Mucosa of descending colon (tissue), 3 donors: ENCODE measurements at regions not wholly inside any gene's neighbourhood (a gene's known extent, or its start where the extent isn't known, plus 50 kb on each side); places are given as distances from the start of the nearest gene placed in this dataset.

ENCODE experiments used
- ATAC-seq: fragments of 200-7000 bp; cut with Tn5 transposase; one replicate; pipeline ENCODE4 v1.9.1; 2020; ENCODE audit warnings: mild to moderate bottlenecking, moderate library complexity
- DNase-seq, 3 donors: peaks; one replicate each; pipeline ENCODE4 v3.0.0-alpha.2; 2020
- H3K36me3 ChIP-seq: fragments of 200-600 bp; one replicate; pipeline ENCODE4 v1.8.0; 2021; ENCODE audit warnings: low read depth, mild to moderate bottlenecking
- H3K4me1 ChIP-seq: fragments of 200-600 bp; one replicate; pipeline ENCODE4 v1.8.0; 2021; ENCODE audit warnings: low read depth, mild to moderate bottlenecking
- H3K4me3 ChIP-seq: fragments of 200-600 bp; one replicate; pipeline ENCODE4 v1.8.0; 2021; ENCODE audit warnings: mild to moderate bottlenecking
- H3K9me3 ChIP-seq: fragments of 200-600 bp; one replicate; pipeline ENCODE4 v1.8.0; 2021; ENCODE audit warnings: mild to moderate bottlenecking
- intact Hi-C, 2 donors: fragments of 100-400 bp; cut with DNase I in 1 of 2; cut with micrococcal nuclease in 1 of 2; formaldehyde crosslinking; loops; one replicate each; pipeline versions ENCODE4 v1.11.0 to v1.11.1; 2022; cut with DNase I, micrococcal nuclease
- TF ChIP-seq, protein P1 (sequence below): fragments of 200-600 bp; IDR thresholded peaks from one replicate; pipeline ENCODE4 v1.8.0; 2022; ENCODE audit warnings: antibody characterized with exemption, mild to moderate bottlenecking
- donor health status: DM: no; HTN: no; CAD: no; lungs with moderate emphysema.
- donor health status: DM: no; HTN: no; CAD: no.
- donor health status: DM: no; HTN: yes; CAD: no.

DNA sequence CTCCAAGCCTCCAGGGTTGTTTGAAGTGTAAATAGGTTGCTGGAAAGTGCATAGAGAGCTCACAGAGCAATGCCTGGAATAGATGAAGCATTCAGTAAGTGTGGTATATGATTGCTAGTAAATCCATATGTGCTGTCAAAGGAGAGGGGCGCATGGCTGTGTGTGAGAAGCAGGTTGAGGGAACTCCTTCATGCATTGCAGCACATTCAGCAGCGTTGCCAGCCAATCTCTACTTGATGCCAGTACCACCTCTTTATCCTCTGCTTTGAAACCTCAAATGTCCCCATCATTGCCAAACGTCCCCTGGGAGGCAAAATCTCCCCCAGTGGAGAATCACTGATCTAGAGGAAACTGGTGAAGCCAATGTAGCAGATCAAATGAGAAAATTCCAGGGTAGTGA lies 82.7 kb upstream of the RALGAPA2 start:
- Histone ChIP-seq H3K9me3 (no peaks in the 10 kb centered on the region), H3K4me3 (no peak overlapping the region), H3K36me3 (no peaks in the 10 kb centered on the region), H3K4me1 (no peaks in the 10 kb centered on the region)
- no peak for ATAC-seq
- intact Hi-C loops = no loop called here
- TF ChIP-seq, protein P1, sequence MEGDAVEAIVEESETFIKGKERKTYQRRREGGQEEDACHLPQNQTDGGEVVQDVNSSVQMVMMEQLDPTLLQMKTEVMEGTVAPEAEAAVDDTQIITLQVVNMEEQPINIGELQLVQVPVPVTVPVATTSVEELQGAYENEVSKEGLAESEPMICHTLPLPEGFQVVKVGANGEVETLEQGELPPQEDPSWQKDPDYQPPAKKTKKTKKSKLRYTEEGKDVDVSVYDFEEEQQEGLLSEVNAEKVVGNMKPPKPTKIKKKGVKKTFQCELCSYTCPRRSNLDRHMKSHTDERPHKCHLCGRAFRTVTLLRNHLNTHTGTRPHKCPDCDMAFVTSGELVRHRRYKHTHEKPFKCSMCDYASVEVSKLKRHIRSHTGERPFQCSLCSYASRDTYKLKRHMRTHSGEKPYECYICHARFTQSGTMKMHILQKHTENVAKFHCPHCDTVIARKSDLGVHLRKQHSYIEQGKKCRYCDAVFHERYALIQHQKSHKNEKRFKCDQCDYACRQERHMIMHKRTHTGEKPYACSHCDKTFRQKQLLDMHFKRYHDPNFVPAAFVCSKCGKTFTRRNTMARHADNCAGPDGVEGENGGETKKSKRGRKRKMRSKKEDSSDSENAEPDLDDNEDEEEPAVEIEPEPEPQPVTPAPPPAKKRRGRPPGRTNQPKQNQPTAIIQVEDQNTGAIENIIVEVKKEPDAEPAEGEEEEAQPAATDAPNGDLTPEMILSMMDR = no peak
- DNase-seq = no peak

DNA sequence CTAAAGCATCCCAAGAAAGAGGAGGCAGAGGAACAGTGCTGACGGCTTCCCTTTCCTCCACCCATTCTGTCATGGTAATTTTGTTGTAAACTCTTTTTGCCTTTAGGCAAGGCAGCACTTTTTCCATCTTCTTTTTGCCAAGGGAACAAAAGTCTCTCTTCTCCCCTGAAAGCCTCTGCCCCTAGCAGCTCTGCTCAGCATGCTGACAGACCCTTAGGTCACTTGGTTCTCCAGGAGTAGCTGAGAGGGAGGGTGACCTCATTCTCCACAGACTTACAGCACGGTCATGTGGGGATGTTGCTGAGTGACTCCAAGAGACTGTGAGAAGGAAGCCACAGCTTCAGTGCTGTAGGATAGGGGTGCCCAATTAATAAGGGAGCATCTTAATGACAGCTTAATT lies 81.1 kb upstream of the RALGAPA2 start:
- no peak for DNase-seq
- ATAC-seq = no peak
- intact Hi-C loops = no loop called here
- no peaks in the 10 kb centered on the region for H3K36me3 ChIP-seq
- H3K4me1 ChIP-seq = no peaks in the 10 kb centered on the region
- no peaks in the 10 kb centered on the region for H3K9me3 ChIP-seq
- no peak overlapping the region for H3K4me3 ChIP-seq
- TF ChIP-seq, protein P1 = no peak

DNA sequence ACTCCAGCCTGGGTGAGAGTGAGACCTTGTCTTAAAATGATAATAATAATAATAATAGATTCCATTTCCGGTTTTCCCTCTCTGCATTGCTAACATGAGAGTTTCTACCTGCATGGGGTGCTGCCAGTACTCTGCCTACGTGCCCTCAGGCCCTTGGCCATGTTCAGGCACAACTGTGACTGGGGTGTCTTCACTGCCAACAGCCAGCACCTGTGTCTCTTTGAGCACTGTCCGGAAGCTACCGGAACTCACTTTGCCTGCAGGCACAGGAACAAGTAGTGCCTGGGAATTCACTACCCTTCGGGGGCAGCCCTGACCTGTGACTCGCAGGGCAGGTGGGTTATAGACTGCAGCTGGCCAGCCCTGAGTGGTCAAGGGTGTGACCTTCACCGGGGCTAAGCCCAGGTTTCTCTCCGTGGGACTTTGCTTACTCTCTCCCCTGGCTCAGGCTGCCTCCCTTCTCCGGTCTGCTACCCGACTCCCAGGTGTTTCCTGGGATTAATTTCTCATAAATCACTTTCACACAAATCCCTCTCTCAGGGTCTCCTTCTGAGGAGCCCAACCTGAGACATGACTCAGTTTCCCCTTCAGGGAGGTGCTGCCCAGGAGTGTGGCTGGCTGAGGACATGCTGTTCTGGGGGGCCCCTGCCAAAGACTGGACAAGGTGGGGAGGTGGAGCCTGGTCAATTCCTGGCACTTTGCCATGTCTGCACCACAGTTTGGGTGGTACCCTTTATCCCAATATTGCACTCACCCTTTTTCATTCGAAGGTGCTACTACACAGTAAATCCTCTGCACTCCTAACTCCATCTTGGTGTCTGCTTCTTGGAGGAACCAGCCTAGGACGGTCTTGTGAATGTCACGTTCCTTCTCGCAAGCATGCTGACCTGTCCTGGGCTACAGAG lies 79.5 kb upstream of the RALGAPA2 start:
- intact Hi-C loops = no loop called here

DNA sequence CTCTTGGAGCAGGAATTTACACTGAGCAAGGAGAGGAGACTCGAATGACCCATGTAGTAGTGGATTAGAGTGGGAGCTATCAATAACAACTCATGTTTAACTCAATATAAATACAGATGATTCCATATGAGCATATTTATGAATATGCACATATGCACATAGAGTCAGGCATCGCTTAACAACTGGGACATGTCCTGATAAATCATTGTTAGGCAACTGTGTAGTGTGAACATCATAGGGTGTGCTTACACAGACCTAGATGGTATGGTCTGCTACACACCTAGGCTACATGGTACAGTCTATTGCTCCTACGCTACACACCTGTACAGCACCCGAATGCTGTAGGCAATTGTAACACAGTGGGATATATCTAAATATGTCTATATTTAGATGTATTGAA lies 75.9 kb upstream of the RALGAPA2 start:
- TF ChIP-seq, protein P1 = no peak
- no peaks in the 10 kb centered on the region for H3K36me3 ChIP-seq
- H3K4me3 ChIP-seq = no peak overlapping the region
- no peaks in the 10 kb centered on the region for H3K4me1 ChIP-seq
- DNase-seq = no peak
- no peaks in the 10 kb centered on the region for H3K9me3 ChIP-seq
- intact Hi-C loops = no loop called here
- no peak for ATAC-seq

More for the DNA sequence above, 79.5 kb upstream of the RALGAPA2 start:
- no peak for ATAC-seq
- no peaks in the 10 kb centered on the region for H3K9me3 ChIP-seq
- H3K36me3 ChIP-seq = no peaks in the 10 kb centered on the region
- no peaks in the 10 kb centered on the region for H3K4me1 ChIP-seq
- DNase-seq = no peak
- TF ChIP-seq, protein P1 = no peak
- H3K4me3 ChIP-seq = no peak overlapping the region

DNA sequence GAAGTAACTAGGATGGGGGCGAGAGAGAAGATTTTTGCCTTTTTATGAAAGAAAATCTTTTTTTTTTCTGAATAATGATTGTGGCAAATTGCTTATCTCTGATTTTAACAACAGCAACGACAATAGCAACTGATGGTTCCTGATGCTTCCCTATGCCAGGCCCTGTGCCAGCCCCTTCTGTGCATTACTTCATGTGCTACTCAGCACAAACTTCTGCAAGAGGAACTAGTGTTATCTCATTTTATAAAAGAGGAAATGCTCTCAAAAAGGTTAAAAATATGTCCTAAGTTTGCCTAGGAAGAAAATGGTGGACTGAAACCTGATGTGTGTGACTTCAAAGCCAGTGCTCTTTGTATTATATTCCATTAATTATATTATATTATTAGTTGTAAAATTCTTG lies 74.0 kb upstream of the RALGAPA2 start:
- H3K4me3 ChIP-seq = no peak overlapping the region
- ATAC-seq (no peak), DNase-seq (no peak)
- H3K9me3 ChIP-seq = no peaks in the 10 kb centered on the region
- peaks cover 12% of the 10 kb centered on the region for H3K4me1 ChIP-seq
- TF ChIP-seq, protein P1 = no peak
- H3K36me3 ChIP-seq = no peaks in the 10 kb centered on the region
- intact Hi-C loops = no loop called here
